HG03064 (cell line): ENCODE measurements at regions not wholly inside any gene's neighbourhood (a gene's known extent, or its start where the extent isn't known, plus 50 kb on each side); places are given as distances from the start of the nearest gene placed in this dataset.

Source experiments
- ATAC-seq: cut with Tn5 transposase; IDR thresholded peaks from one replicate; pipeline ENCODE4 v1.9.1; 2021; ENCODE audit warnings: low read depth; ENCODE audit not compliant: unreplicated experiment

DNA sequence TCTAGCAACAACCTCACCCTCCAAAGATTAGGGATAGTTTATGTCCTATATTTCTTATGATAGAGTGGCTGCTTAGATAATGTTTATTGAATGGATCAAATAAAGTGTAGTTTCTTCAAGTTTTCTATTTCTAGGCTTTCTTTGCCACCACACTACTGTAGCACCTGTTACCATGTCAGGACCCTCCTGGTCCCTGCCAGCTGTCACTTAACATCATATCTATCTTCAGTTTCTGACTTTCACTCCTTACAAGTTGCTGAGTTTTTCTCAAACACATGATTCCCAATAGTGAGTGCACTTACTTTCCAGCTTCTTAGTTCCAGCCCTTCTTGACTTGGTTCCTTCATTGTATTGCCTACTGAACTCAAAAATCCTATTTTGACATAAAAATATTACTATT, 593.9 kb upstream of the PITX2 start:
- no peak for ATAC-seq

DNA sequence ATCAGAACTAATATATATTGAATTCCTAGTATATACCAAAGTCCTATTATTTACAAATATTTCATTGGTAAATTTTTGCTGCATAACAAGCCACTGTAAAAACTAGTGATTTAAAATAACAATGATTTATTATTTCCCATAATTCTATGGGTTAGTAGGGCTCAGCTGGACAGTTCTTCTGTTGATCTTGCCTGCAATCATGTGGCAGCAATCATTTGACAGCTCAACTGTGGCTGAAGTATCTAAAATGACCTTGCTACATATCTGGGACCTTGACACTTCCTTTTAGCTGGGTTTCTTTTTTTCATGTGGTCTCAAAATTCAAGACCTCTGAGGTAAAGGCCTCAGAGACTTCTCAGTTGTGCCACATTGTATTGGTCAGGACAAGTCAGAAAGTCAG, 598.5 kb upstream of the PITX2 start:
- ATAC-seq: no peak

DNA sequence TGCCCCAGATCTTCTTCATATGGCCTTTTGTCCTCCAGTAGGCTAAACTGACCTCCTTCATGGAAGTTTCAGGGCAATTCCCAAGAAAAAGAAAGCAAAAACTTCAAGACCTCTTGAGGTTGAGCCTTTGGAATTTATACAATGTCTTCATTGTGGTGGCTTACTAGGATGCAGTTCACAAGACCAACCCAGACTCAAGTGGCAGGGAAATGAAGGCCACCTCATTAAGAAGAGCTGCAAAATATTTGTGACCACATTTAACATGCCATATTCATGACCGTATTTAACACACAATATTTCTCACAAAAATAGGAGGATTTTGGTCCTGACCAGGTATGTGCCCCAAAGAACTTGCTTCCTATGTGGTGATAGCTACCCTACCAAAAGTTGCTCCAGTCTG, 605.5 kb upstream of the PITX2 start:
- ATAC-seq: no peak

DNA sequence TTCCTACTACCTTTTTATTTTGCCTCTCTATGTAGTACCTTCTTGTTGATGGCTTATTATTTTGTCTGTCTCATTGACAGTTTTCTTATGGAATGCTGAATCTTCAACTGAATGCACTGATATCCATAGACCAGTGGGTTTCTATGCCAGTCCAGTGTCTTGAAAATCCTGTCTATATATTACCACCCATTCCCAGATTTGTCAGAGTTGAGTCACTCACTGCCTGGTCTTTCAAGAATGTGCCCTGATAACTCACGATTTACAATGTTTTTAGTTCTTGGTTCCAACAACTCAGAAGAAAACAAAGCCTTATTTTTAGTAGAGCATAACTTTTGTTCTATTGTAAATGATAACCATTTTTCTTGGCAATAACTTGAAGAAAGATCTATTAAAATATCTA, 606.0 kb upstream of the PITX2 start:
- ATAC-seq: no peak

DNA sequence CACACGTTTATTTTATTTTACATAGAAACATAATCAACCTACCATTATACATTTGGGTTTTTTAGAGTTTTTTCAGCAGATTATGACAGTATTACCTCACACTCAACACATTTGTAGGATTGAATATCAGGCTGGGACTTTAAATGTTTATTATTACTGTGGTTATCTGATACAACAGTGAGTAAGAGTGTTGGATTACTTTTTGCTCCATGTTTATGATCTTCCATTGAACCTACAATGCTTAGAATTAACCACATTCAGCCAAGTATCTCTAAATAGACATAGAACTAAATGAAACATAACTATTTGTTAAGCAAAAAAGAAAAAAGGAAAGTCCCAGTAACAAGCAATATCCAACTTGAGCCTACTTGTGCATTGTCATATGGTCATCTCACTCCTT, 607.4 kb upstream of the PITX2 start:
- no peak for ATAC-seq

DNA sequence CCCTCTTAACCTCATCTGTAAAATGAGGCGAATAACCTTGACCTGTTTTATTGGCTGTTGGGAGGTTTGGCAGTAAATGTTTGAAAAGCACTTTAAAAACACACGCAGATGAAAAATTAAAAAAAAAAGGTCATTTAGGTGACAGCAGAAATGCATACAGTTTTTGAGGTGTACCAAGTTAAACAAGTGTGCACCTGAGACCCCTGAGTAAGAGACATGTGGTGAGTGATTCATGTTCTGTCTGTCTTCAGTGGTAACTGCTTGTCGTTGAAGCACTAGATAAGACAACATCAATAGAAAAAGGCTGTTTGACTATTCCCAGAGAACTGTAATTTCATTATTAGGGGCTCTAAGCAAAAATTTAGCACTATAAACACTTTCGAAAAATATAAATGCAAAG, 608.4 kb upstream of the PITX2 start:
- ATAC-seq: no peak

DNA sequence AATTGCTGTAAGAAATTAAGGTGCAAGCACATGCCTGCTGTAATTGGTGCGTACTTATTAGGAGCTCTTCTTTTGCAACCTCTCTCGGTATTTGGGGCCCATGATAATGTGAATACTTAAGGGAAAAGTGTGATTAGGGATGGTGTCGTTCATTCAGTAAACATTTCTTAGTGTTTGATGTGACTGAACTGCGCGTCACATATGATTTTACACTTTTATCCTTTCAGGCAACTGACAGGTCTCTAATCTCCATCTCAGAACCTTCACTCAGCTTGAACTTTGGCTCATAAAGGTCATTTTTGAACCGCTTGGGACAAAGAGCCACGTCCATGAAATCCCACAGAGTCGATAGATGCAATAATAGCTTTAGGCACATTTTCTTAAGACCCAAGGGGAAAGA, 612.1 kb upstream of the PITX2 start:
- no peak for ATAC-seq

DNA sequence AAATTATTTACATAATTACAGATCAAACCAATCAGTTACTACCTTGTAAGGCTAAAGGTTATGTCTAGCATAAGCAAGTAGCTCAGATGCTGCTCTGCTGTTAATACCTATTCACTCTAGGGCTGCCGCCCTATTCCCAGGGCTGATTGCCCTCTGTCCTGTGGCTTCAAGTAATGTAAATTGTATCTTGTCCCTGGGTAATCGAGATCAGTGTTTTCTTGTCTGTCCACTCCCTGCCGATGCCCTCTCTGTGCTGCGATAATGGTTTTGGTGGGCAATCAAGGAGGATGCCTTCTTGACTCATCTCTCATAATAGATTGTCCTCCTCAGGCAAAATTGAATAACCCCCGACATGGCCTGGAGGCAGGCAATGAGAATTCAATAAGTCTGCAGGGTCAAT, 641.0 kb upstream of the PITX2 start:
- ATAC-seq: no peak

DNA sequence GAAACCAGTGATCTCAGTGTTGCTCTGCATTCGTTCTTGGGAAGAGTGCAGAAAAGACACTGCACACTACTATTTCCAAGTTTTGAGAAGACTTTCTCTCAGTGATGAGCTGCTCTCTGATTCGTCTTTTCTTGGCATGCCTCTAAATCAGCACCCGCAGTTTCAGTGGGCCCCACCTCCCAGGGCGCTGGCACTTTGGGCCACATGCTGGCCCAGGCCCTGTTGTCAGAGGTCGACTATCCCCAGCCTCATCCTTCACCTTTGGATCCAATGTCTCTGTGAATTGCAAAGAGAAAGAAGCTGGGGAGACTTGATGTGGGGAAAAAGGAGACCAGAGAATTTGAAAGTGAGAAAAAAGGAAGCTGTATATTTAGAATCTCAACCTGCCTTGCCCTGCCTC, 644.1 kb upstream of the PITX2 start:
- ATAC-seq: no peak

DNA sequence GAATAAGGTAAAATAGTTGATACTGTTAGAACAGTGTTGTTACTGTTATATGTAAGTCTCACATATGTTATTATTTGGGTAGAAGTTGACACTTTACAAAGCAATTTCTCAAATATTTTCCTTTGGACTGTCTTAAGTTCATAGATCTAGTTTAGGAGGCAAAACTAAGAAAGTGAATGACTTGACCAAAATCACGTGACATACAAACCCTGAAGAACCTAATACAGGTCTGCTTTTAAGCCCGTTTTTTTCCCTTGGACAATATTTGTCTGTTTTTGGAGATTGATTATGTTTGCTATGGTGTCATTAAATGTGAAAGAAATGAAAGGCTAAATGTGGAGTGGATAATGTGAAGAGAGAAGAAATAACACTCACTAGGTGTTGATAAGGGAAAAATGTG, 644.9 kb upstream of the PITX2 start:
- ATAC-seq: no peak

DNA sequence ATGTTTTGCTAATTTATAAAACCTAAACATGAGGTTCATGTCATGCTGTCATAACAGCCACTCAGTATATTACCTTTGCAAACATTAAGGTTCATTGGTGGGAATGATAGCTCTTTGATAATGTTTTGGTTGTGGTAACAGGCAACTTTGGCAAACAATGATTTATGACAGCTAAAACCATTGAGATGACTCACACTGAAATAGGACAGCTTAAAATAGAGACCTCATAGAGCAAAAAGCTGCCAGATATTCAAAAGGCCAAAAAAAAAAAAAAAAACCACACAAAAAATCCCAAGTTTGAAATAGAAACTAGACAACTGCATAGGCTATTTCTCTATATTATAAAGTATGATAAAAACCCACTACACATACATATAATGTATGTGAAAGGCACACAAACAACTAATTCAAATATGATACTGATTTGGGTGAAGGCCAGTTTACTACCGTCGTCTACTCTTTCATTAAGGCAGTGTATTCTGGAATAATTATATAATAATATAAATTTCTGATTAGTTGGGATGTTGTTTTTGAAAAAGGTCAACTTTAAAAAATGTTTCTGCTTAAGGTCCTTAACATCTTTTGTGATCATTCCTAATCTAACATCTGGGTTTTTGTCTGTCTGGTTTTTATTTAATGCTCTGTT, 646.0 kb upstream of the PITX2 start:
- ATAC-seq: no peak

DNA sequence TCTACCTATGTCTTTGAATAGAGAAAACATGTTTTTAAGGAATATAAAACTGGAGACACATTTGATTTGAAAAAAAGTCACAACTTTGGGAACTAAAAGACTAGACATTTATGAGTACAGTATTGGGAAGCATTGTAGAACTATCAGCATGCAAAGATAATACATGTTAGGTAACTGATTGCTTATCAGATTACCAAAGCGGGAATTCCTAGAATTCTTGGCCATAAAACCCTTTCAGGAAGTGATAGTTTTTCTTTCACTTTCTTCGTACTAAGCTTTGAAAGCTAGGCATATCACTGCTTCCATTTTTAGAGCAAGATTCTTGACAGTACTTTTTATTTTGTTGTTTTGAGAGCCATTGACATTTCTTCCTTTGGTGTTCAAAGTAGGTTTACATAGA, 646.6 kb upstream of the PITX2 start:
- no peak for ATAC-seq

DNA sequence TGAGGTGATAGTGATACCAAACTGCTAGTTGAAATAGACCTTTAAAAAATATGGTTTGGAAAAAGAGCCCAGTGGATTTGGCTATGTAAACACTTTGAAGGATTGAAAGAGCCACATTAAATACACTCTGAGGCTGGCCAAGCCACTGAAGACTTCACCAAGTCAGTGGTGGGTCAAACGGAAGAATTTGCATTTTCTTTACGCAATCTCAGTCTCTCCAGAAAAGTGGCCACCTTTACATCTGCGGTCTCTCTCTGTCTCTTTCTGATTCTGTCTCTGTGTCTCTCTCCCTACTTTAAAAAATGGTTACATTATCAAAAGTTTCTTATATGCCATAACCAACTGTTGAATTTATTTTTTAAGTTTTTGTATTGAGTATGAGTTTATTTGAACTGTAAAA, 651.2 kb upstream of the PITX2 start:
- no peak for ATAC-seq

DNA sequence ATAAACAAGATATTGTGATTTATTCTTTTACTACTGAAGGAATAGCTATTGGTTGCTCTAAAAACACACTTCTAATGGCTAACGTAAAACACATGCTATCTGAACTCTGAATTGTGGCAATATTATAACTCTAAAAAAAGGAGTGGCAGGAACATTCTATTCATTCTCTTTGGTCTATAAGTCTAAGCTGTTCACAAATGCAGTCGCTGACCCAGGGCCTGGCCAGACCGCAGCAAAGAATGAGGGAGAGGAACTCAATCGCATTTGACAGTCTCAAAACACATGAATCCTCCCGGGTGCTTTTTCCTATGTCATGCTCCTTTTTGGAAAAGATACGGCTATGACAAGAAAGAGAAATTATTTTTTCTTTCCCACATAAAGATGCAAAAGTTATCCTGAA, 651.6 kb upstream of the PITX2 start:
- ATAC-seq: no peak

DNA sequence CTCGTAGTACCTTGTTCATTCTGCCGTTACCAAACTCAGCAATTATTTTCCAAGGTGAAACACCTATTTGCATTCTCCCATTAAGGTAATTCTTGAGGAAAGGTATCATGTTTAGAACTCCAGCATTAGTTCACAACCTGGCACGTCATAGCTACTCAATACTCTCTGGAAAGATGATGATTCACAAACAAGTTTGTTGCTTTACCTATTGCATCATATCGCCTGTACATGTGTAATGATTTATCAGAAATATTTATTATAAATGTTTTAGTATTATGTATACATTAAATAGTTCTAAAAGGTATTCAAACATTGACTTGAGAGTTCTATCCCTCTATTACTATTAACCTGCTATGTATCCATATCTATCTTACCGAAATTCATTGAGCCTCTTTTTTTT, 658.3 kb upstream of the PITX2 start:
- ATAC-seq: no peak

DNA sequence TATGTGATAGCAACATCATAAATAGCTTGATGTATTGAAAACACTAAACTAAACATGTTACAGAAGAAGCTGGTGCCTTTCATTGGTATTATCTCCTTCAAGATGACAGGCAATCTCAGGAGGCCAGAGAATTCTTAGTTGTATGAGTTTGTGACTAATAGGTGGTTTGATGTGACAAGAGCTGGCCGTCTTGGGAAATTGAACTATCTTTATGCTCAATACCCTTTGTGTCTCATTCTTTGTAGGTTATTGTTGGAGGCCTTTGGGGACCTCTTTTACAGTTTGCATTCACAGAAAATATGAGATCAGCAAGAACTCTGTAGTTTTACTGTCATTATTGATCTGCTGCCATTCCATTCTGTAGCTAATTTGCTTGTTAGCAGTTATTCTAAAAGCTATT, 659.2 kb upstream of the PITX2 start:
- ATAC-seq: no peak

DNA sequence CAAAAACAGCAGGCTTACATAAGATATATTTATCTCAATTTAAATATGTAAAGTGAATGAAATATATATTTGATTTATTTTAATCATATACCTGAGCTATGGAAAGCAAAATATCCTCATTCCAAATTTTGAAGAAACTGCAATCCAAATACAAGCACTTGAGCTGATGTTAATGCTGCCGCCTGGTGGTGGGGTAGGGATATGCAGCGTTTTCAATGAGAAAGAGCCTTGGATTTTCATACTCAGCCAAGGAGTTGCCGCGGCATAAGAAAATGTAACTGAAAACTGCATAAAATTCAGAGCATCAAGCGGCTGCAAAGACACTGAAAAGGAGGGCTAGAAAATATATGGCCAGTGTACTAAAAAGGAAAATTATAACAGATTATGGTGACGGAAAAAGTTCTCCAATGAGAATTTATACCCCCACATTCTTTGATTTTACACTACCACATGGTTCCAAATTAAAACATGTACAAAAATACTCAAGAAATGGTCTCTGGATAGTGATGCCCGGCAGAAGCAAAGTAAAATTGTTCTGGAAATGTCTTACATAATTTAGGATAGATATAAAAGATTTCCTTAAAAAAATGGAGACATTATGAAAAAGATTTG, 660.3 kb upstream of the PITX2 start:
- ATAC-seq: no peak

DNA sequence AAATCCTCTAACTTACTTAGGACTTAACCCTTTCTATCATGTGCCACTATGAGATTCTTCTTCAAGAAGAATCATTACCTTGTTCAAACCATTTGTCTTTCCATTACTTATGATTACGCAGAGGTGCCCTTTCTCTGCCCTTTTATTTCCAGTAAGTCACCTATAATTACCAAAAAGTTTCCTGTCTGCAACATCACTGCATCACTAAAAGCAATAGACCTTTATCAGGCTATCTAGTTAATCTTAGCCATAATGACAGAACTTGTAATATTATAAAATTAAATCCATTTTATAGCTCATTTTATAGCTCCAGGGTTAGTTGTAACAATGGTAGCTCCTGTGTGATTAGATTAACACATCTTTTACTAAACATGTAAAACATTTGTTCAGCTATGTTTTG, 673.6 kb upstream of the PITX2 start:
- no peak for ATAC-seq

DNA sequence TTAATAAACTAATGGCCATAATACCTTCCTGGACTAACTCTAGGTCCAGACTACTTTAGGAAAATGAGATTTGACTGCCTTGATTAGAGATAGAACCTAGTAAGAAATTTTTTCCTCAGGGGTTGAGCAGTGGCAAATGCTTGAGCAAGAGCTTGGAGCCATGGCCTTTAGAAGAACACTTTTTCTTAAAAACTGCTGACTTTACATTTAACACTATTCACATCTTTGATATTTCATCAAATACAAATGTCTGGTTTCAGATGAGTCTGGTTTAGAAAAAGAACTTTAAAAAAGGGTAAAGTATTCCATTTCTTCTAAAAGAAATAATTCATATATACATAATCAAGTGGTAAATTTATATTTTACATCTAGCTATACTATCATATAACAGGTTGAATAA, 680.9 kb upstream of the PITX2 start:
- no peak for ATAC-seq

DNA sequence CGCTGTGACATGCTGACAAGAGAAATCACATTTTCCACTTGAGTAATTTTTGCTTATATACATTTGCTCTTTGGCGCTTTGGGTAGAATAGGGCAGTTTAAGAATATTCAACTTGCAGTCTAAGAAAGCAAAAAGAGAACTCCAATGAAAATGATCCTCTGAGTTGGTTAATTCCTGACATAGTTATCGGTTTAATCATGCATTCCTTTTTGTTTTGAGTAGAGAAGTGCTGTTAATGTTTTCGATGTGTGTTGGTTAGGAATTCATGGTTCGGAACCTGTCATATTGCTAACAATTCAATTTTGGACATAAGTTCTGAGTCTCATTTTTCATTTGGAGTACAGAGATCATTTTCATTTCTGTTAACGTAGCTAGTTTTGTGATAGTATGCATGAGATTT, 700.6 kb upstream of the PITX2 start:
- ATAC-seq: no peak

DNA sequence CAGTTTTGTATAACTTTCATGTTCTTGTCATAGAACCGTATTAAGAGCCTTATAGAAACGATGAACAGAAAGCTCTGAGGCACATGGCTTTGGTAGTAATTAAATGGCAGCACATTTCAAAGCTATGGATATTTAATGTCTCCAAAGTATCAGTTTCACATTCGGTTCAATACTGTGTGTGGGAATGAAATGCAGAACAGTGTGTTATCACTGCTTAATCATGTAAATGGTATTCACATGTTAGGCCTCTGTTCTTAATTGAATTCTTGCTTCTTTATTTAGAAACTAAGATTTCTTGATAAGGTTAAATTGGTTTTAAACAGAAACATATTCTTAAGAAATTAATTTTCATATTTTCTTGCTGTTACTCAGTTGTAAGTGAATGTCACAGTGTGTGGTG, 701.0 kb upstream of the PITX2 start:
- ATAC-seq: no peak

DNA sequence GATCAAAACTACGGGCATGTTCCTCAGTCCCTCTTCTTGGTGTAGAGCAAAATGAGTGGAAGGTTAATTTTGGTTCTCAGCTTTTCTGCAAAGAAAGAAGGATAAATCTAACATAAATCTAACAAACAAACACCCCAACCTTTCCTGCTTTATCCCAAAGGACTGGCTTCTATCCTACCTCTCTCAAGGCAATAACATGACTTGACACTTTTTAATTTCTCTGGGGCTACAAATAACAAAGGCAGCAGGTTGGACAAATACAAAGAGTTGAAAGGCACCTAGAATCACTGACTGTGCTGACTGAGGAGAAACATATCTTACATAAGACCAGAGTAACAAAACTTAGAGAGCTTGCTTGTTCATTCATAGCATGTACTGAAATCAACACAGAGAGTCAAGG, 703.6 kb upstream of the PITX2 start:
- no peak for ATAC-seq

DNA sequence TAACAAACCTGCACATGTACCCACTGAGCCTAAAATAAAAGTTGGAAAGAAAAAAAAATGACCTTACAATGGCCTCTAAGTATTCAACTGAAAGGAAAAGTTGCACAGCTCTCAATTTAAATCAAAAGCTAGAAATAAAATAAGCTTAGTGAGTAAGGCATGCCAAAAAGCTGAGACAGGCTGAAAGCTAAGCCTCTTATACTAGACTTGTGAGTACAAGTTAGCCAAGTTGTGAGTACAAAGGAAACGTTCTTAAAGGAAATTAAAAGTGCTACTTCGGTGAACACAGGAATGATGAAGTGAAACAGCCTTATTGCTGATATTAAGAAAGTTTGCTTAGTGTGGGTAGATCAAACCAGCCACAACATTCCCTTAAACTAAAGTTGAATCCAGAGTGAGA, 707.9 kb upstream of the PITX2 start:
- ATAC-seq: no peak
